ENCODE measurements at regions not wholly inside any gene's neighbourhood (a gene's known extent, or its start where the extent isn't known, plus 50 kb on each side); places are given as distances from the start of the nearest gene placed in this dataset.

DNA sequence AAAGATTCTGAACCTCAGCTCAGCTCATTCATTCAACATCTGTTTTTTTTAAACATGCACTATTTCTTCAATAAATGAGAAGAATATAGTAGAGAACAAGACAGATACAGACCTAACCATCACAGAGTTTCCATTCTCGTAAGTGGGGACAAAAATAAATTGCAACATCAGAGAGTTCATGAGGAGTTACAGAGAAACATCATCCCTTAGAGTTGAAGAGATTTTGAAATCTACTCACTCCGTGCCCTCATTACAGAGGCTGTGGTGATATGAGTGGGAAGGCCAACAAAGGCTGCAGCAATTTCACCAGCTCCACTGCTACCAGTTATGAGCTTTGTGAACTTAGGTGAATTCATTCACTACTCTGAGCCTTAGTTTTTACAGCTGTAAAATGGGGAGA is 399.3 kb downstream of the BCL11A start:
- no peak for TF ChIP-seq POLR2A (IDR thresholded peaks at IDR 0.05)
- TF ChIP-seq CTCF (IDR thresholded peaks at IDR 0.05), result no peak
- TF ChIP-seq EP300 (IDR thresholded peaks at IDR 0.05), result no peak
- no peak for TF ChIP-seq POLR2AphosphoS5 (IDR thresholded peaks at IDR 0.05)
